ENCODE measurements at regions not wholly inside any gene's neighbourhood (a gene's known extent, or its start where the extent isn't known, plus 50 kb on each side); places are given as distances from the start of the nearest gene placed in this dataset.

DNA sequence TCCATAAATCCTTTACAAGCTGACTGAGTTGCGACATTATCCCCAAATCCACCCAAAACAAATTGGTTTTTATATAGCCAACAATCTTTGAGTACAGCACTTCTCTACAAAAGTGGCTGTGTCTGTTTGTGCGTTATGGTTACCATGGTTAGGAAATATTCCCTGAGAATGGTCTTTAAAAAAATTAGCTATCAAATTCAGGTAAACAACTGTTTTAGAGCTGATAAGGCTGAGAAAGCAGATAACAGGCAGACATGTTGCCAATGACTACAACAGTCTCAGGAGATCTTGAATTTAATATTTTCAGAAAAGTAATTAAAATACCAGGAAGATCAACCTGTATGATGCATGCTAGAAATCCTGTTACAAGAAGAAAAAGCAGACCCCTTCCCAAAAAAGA, 248.0 kb downstream of the RASSF9 start:
- TF ChIP-seq CTCF (conservative IDR thresholded peaks at IDR 0.05 in 1 of 2, IDR thresholded peaks at IDR 0.05 in 1 of 2; ENCODE audit: low read depth in 1 of 2, low read length in 2 of 2) (no peak), EZH2 (IDR thresholded peaks at IDR 0.05; ENCODE audit: low read length, missing control alignments) (no peak)

GRCh38 chr12:85600841-85601240, 235.4 kb downstream of the RASSF9 start:
- no peaks in the 10 kb centered on the region for H3K79me2 ChIP-seq (ENCODE audit: control insufficient read depth, insufficient read depth, low read length)

More for the DNA sequence above, 248.0 kb downstream of the RASSF9 start:
- no peak overlapping the region for H3K27ac ChIP-seq (ENCODE audit: insufficient read depth, low read length)
- H3K27me3 ChIP-seq (ENCODE audit: control insufficient read depth, insufficient read depth, low read length) = no peaks in the 10 kb centered on the region
- H3K4me1 ChIP-seq (ENCODE audit: control insufficient read depth, extremely low read depth, insufficient read depth, low read length) = no peaks in the 10 kb centered on the region
- H3K4me2 ChIP-seq (ENCODE audit: extremely low read depth, insufficient read depth, low read length) = no peak overlapping the region
- no peak for DNase-seq (ENCODE audit: low read depth in 2 of 2)
- no peaks in the 10 kb centered on the region for H3K79me2 ChIP-seq (ENCODE audit: control insufficient read depth, insufficient read depth, low read length)
- no peak overlapping the region for H3K9ac ChIP-seq (ENCODE audit: insufficient read depth, low read length)
- H3K4me3 ChIP-seq (replicated peaks in 1 of 4; ENCODE audit: control extremely low read depth in 1 of 4, insufficient read depth in 1 of 4, low read depth in 3 of 4, low read length in 4 of 4) = no peak overlapping the region
- no peak overlapping the region for H2AFZ ChIP-seq (ENCODE audit: low read length)
- H4K20me1 ChIP-seq (ENCODE audit: control insufficient read depth, extremely low read depth, insufficient read depth, low read length) = no peaks in the 10 kb centered on the region
- no peaks in the 10 kb centered on the region for H3K36me3 ChIP-seq (ENCODE audit: control insufficient read depth, insufficient read depth, low read length)
- no peaks in the 10 kb centered on the region for H3K9me3 ChIP-seq (ENCODE audit: control insufficient read depth, insufficient read depth, low read depth, low read length)

GRCh38 chr12:85603556-85603955, 232.7 kb downstream of the RASSF9 start:
- H3K79me2 ChIP-seq (ENCODE audit: control insufficient read depth, insufficient read depth, low read length) = no peaks in the 10 kb centered on the region
- TF ChIP-seq EZH2 (IDR thresholded peaks at IDR 0.05; ENCODE audit: low read length, missing control alignments) = no peak
- no peak for TF ChIP-seq CTCF (conservative IDR thresholded peaks at IDR 0.05 in 1 of 2, IDR thresholded peaks at IDR 0.05 in 1 of 2; ENCODE audit: low read depth in 1 of 2, low read length in 2 of 2)
- H3K9me3 ChIP-seq (ENCODE audit: control insufficient read depth, insufficient read depth, low read depth, low read length) = no peaks in the 10 kb centered on the region
- no peak overlapping the region for H3K27ac ChIP-seq (ENCODE audit: insufficient read depth, low read length)
- DNase-seq (ENCODE audit: low read depth in 2 of 2) = no peak
- H2AFZ ChIP-seq (ENCODE audit: low read length) = no peak overlapping the region
- H3K4me2 ChIP-seq (ENCODE audit: extremely low read depth, insufficient read depth, low read length) = no peak overlapping the region
- H3K4me3 ChIP-seq (replicated peaks in 1 of 4; ENCODE audit: control extremely low read depth in 1 of 4, insufficient read depth in 1 of 4, low read depth in 3 of 4, low read length in 4 of 4) = no peak overlapping the region
- no peaks in the 10 kb centered on the region for H3K27me3 ChIP-seq (ENCODE audit: control insufficient read depth, insufficient read depth, low read length)
- no peaks in the 10 kb centered on the region for H3K4me1 ChIP-seq (ENCODE audit: control insufficient read depth, extremely low read depth, insufficient read depth, low read length)
- H3K36me3 ChIP-seq (ENCODE audit: control insufficient read depth, insufficient read depth, low read length) = no peaks in the 10 kb centered on the region
- no peaks in the 10 kb centered on the region for H4K20me1 ChIP-seq (ENCODE audit: control insufficient read depth, extremely low read depth, insufficient read depth, low read length)
- no peak overlapping the region for H3K9ac ChIP-seq (ENCODE audit: insufficient read depth, low read length)

More at GRCh38 chr12:85600841-85601240, 235.4 kb downstream of the RASSF9 start:
- no peak overlapping the region for H3K9ac ChIP-seq (ENCODE audit: insufficient read depth, low read length)
- H3K36me3 ChIP-seq (ENCODE audit: control insufficient read depth, insufficient read depth, low read length) = no peaks in the 10 kb centered on the region
- no peak overlapping the region for H3K4me3 ChIP-seq (replicated peaks in 1 of 4; ENCODE audit: control extremely low read depth in 1 of 4, insufficient read depth in 1 of 4, low read depth in 3 of 4, low read length in 4 of 4)
- H2AFZ ChIP-seq (ENCODE audit: low read length) = no peak overlapping the region
- H3K9me3 ChIP-seq (ENCODE audit: control insufficient read depth, insufficient read depth, low read depth, low read length) = no peaks in the 10 kb centered on the region
- DNase-seq (ENCODE audit: low read depth in 2 of 2) = no peak
- H3K4me1 ChIP-seq (ENCODE audit: control insufficient read depth, extremely low read depth, insufficient read depth, low read length) = no peaks in the 10 kb centered on the region
- no peak overlapping the region for H3K27ac ChIP-seq (ENCODE audit: insufficient read depth, low read length)
- H3K27me3 ChIP-seq (ENCODE audit: control insufficient read depth, insufficient read depth, low read length) = no peaks in the 10 kb centered on the region
- H4K20me1 ChIP-seq (ENCODE audit: control insufficient read depth, extremely low read depth, insufficient read depth, low read length) = no peaks in the 10 kb centered on the region
- no peak for TF ChIP-seq CTCF (conservative IDR thresholded peaks at IDR 0.05 in 1 of 2, IDR thresholded peaks at IDR 0.05 in 1 of 2; ENCODE audit: low read depth in 1 of 2, low read length in 2 of 2)
- H3K4me2 ChIP-seq (ENCODE audit: extremely low read depth, insufficient read depth, low read length) = no peak overlapping the region
